Upper lobe of right lung (tissue), 1 donor: ENCODE measurements at regions not wholly inside any gene's neighbourhood (a gene's known extent, or its start where the extent isn't known, plus 50 kb on each side); places are given as distances from the start of the nearest gene placed in this dataset.

Experiments used
- ATAC-seq: fragments of 200-7000 bp; cut with Tn5 transposase; one replicate; pipeline ENCODE4 v1.9.1; 2020; ENCODE audit warnings: mild to moderate bottlenecking, moderate library complexity
- DNase-seq: peaks from one replicate; pipeline ENCODE4 v3.0.0-alpha.2; 2020
- H3K27ac ChIP-seq: fragments of 200-600 bp; one replicate; pipeline ENCODE4 v1.8.0; 2022
- H3K27me3 ChIP-seq: fragments of 200-600 bp; one replicate; pipeline ENCODE4 v1.8.0; 2022; ENCODE audit warnings: mild to moderate bottlenecking
- H3K36me3 ChIP-seq: fragments of 200-600 bp; one replicate; pipeline ENCODE4 v1.8.0; 2022
- H3K4me1 ChIP-seq: fragments of 200-600 bp; one replicate; pipeline ENCODE4 v1.8.0; 2022
- H3K4me3 ChIP-seq: fragments of 200-600 bp; one replicate; pipeline ENCODE4 v1.8.0; 2022; ENCODE audit warnings: mild to moderate bottlenecking
- H3K9me3 ChIP-seq: fragments of 200-600 bp; one replicate; pipeline ENCODE4 v1.8.0; 2022
- intact Hi-C: fragments of 100-400 bp; cut with DNase I; formaldehyde crosslinking; loops from one replicate; pipeline ENCODE4 v1.11.0; 2022
- TF ChIP-seq, protein P1 (sequence below): fragments of 200-600 bp; IDR thresholded peaks from one replicate; pipeline ENCODE4 v1.8.0; 2022; ENCODE audit warnings: antibody characterized with exemption
- donor health status: DM: no; HTN: yes; CAD: no; lungs with severe emphysema.

DNA sequence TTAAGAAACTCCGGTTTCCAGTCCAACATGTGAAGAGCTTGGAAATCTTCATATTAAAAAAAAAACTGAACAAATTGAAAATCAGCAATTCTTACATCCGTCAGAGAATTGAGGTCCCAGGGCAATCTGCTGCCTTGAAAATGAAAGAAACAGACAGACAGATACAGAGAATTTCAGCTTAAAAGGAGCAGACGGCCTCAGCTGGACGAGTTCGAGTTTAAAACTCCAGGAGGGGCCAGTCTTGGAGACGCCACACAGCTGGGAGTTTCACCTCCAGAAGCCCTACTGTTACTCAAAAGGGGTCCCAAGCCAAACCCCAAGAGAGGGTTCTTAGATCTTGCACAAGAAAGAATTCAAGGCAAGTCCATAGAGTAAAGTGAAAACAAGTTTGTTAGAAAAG, 226.5 kb upstream of the ARL4C start:
- DNase-seq = no peak
- H3K4me3 ChIP-seq = no peak overlapping the region
- H3K36me3 ChIP-seq = no peaks in the 10 kb centered on the region
- no peaks in the 10 kb centered on the region for H3K4me1 ChIP-seq
- H3K9me3 ChIP-seq = no peaks in the 10 kb centered on the region
- H3K27me3 ChIP-seq = no peaks in the 10 kb centered on the region
- no peak for ATAC-seq
- TF ChIP-seq, protein P1, sequence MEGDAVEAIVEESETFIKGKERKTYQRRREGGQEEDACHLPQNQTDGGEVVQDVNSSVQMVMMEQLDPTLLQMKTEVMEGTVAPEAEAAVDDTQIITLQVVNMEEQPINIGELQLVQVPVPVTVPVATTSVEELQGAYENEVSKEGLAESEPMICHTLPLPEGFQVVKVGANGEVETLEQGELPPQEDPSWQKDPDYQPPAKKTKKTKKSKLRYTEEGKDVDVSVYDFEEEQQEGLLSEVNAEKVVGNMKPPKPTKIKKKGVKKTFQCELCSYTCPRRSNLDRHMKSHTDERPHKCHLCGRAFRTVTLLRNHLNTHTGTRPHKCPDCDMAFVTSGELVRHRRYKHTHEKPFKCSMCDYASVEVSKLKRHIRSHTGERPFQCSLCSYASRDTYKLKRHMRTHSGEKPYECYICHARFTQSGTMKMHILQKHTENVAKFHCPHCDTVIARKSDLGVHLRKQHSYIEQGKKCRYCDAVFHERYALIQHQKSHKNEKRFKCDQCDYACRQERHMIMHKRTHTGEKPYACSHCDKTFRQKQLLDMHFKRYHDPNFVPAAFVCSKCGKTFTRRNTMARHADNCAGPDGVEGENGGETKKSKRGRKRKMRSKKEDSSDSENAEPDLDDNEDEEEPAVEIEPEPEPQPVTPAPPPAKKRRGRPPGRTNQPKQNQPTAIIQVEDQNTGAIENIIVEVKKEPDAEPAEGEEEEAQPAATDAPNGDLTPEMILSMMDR = no peak
- intact Hi-C loops = no loop called here
- no peak overlapping the region for H3K27ac ChIP-seq

DNA sequence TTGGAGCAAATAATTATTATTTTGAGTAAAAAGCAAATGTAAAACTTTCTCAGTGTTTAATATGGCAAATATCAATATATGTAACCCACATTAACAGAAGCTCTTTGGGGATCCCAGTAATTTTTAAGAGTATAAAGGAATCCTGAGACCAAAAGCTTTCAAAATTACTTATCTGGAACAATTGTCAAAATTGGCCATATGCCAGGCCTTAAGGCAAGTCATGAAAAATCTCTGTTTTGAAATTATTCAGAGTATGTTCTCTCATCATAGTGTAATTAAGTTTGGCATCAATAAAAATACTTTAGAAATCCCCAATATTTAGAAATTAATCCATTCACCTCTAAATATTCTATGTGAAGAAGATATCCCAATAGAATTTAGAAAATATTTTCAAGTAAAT, 225.3 kb upstream of the ARL4C start:
- ATAC-seq (no peak), DNase-seq (no peak)
- Histone ChIP-seq H3K9me3 (no peaks in the 10 kb centered on the region), H3K36me3 (no peaks in the 10 kb centered on the region), H3K4me3 (no peak overlapping the region), H3K27me3 (no peaks in the 10 kb centered on the region), H3K4me1 (no peaks in the 10 kb centered on the region), H3K27ac (no peak overlapping the region)
- TF ChIP-seq, protein P1 = no peak
- intact Hi-C loops = no loop called here

DNA sequence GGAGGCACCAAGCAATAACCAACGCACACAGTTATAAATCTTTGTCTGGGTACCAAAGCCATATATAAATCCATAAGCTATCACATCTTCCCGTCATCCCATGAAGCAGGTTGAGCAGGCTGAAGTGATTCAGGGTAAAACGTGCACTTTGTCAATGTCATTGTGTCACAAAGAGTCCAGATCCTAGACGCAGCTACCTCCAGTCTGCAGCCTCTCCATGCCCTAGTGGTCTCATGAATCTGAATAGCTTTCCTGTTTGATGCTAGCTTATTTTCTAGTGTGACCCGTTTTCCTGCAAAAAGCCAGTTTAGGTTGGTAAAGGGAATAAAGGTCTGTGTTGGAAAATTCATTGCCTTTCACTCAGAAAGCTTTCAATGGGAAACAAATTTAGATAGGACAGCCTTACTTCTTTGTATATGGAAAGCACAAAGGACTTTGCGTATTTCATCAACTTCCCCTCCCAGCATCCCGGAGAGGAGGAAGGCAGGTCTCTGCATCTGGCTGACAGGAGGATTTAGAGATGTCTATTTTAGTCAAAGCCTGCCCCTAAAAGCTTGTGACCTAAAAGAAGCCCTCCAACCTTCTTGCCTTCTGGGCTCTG, 222.3 kb upstream of the ARL4C start:
- DNase-seq (no peak), ATAC-seq (no peak)
- Histone ChIP-seq H3K27ac (no peak overlapping the region), H3K36me3 (no peaks in the 10 kb centered on the region), H3K4me3 (no peak overlapping the region), H3K27me3 (no peaks in the 10 kb centered on the region), H3K4me1 (no peaks in the 10 kb centered on the region), H3K9me3 (no peaks in the 10 kb centered on the region)
- TF ChIP-seq, protein P1 = no peak
- intact Hi-C loops = no loop called here

DNA sequence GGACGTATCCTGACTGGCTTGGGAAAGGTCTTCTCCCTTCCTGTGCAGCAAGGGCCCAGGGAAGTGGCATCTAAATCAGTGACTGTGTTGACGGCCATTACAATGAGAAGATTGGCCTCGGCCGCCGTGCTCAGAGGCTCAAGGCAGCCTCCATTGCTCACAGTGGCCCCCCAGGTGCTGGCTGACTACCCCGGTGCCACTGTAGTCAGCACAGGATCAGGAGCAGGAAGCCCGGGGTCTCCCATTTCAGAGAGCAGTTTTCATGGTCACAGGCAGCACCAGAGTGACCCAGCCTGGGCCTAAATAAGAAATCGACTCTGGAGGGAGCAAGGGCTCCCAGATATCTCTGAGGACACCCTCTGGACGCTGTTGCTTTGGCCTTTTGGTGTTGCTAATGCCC, 219.4 kb upstream of the ARL4C start:
- intact Hi-C loops = no loop called here
- TF ChIP-seq, protein P1 = no peak
- Histone ChIP-seq H3K4me3 (no peak overlapping the region), H3K9me3 (no peaks in the 10 kb centered on the region), H3K4me1 (no peaks in the 10 kb centered on the region), H3K27me3 (no peaks in the 10 kb centered on the region), H3K27ac (no peak overlapping the region), H3K36me3 (no peaks in the 10 kb centered on the region)
- ATAC-seq = no peak
- DNase-seq = no peak

DNA sequence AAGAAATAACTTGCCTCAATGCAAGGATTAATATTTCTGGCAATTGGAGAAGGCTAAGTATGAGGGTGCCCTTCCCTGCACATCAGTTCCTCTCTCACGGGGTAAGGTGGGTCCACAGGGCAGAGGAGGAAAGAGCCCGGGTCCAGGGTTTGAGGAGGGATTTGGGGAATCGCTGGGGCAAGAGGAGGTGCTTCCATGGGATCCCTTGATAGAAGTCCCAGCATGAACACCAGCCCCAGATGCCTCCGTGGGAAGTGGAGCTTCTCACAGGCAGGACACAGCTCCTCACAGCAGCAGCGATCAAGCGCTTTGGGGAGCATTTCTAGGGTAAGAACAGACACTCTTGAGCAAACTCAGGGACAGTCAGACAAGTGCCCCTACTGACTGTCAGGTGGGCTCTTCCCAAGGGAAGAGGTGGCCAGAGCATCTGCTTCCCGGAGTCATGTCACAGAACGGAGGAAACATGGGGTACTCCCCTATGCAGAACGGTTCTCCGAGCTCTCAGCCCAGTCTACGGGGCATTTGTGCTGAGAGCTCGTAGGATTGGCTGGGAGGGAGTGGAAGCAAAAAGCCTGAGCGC, 218.9 kb upstream of the ARL4C start:
- Histone ChIP-seq H3K4me3 (no peak overlapping the region), H3K27ac (no peak overlapping the region), H3K27me3 (no peaks in the 10 kb centered on the region), H3K9me3 (no peaks in the 10 kb centered on the region), H3K4me1 (no peaks in the 10 kb centered on the region), H3K36me3 (no peaks in the 10 kb centered on the region)
- DNase-seq (no peak), ATAC-seq (no peak)
- intact Hi-C loops = no loop called here
- TF ChIP-seq, protein P1 = no peak

DNA sequence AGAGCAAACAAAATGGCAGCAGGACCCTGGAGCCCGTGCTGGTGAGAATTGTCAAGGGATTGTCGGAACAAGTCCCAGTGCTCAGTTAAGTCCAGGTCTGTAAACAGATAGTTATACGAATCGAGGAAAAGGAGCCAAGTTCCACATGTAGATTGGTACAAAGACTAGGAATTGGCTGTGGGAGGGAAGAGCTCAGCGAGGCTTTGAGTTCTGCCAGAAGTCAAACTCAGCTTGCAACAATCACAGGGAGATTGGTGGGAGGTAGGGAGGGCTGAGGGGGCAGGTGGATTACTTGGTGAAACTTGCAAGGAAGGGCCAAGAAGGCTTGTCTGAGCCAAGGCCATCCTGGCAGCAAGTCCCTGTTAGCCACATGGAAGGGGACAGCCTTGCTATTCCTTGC, 217.8 kb upstream of the ARL4C start:
- Histone ChIP-seq H3K4me1 (no peaks in the 10 kb centered on the region), H3K27me3 (no peaks in the 10 kb centered on the region), H3K4me3 (no peak overlapping the region), H3K9me3 (no peaks in the 10 kb centered on the region), H3K36me3 (no peaks in the 10 kb centered on the region), H3K27ac (no peak overlapping the region)
- ATAC-seq (no peak), DNase-seq (no peak)
- TF ChIP-seq, protein P1 = no peak
- intact Hi-C loops = no loop called here
